ENCODE measurements at regions not wholly inside any gene's neighbourhood (a gene's known extent, or its start where the extent isn't known, plus 50 kb on each side); places are given as distances from the start of the nearest gene placed in this dataset.

- TF ChIP-seq CTCF (IDR thresholded peaks at IDR 0.05; ENCODE audit: low read depth, low read length, poor library complexity, severe bottlenecking) (no peak), EZH2phosphoT487 (IDR thresholded peaks at IDR 0.05; ENCODE audit: borderline replicate concordance, low read length) (no peak)
Observed at GRCh38 chr1:195946500-195946899, 661.7 kb downstream of the KCNT2 start.
